Hematopoietic multipotent progenitor cell treated with erythropoietin and hydrocortisone succinate and interleukin-3 and kit ligand, for 4 days (in vitro differentiated cells): ENCODE measurements at regions not wholly inside any gene's neighbourhood (a gene's known extent, or its start where the extent isn't known, plus 50 kb on each side); places are given as distances from the start of the nearest gene placed in this dataset.

ENCODE experiments used
- DNase-seq: peaks from one replicate; pipeline ENCODE4 v3.0.0-alpha.2; 2015

DNA sequence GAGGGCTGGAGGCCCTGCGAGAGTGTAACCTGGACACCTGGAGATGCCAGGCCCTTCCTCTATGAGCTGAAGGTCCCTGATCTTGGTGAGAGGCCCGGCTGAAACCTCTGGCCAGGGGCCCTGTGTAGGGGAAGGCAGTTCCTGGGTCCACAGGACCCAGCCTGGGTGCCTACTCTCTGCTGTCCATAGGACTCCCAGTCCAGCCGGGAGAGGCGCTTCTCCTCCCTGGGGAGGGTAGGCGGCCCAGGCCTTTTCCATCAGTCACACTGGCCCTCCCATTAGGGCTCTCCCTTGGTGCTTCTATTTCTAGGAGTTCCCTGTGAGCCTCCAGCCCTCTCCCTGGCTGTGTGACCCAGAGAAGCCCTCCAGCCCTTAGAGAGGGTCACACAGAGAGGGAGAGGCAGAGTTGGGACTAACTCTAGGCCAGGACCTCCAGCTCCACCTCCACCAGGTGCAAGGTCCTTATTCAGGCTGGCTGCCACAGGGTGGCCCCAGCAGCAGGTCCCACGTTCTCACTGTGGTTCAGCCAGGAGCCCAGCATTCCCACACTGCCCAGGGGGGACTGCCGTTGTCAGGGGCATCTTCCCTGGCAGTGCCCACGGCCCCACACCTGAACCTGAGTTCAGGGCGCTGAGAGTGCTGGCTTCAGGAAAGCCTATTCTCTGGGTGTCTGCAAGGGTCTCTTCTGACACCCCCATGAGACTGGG, 146.8 kb downstream of the SMAD6 start:
- DNase-seq, result no peak

- no peak for DNase-seq
These were observed 147.3 kb downstream of the SMAD6 start for GRCh38 chr15:66849393-66849745.

- no peak for DNase-seq
These were observed 147.7 kb downstream of the SMAD6 start for GRCh38 chr15:66849746-66850077.

DNA sequence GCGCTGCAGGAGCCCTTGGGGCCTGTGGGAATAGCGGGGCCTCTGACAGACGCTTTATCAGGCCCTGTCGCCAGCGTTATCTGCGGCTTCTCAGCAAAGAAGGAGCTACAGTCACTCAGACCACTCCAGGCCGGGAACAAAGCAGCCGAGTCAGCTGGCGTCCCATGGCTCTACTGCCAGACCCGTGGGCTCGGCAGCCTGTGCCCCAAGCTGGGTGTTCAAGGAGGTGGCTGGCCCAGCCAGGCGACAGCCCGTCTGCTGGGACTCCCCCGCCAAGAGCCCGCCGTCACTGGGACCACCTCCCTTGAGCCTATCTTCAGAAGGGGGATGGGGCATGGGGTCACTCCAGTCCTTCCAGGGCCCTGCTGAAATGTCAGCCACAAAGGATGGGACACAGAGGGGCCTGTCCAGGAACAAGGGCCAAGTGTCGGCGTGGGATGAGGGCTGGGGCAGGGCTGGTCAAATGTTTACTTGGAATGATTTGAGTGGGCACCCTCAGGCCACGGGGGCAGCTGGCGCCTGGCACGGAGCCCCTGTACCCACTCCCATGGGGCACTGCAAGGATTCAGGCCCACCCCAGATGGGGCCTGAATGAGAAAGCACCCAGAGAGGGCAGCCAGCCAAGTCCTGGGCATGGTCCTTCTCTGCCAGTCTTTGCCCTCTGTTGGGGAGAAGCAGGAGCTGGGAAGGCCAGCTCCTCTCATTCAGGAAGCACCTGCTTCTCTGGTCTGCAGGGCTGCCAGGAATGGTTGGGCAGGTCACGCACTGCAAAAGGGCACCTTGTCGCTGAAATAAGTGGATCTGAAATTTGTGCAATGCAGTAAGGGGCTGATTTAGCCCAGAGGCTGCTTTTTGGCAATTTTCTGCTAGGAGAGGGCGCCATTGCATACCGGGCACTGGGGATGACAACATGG, 148.3 kb downstream of the SMAD6 start:
- peak; percentile 30 for DNase-seq

GRCh38 chr15:66850996-66851310, 148.9 kb downstream of the SMAD6 start:
- no peak for DNase-seq

DNA sequence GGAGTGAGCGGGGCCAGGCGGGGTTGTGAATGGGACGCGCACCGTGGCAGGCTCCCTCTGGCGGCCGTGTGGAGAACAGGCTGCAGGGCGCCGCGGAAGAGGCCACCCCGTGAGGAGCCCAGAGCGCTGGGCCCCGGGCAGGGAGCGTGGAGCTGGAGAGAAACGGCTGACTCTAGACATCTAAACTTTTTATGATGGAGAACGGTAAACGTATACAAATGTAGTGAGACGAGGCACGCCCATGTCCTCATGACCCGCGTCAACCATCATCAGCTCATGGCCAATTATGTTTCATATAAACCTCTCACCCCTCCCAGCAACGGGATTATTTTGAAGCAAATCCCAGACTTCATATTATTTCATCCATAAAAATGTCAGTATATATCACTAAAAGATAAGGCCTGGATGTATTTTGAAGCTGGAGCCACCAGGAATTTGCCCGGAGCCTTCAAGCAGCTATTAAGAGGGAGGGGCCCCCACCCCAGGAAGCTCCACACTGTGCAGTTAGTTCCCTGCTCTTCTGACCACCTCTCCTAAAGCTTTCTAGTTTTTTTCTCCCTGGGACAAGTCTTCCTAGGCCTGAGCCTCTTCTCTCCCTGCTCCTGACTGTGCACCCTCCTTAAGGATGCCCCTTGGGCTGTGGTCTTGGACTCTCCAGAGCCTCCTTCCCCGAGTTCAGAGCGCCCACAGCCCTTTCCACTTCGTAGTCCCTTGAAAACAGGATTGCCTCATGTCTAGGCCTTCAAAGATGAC, 149.5 kb downstream of the SMAD6 start:
- DNase-seq, result peak; percentile 93

DNA sequence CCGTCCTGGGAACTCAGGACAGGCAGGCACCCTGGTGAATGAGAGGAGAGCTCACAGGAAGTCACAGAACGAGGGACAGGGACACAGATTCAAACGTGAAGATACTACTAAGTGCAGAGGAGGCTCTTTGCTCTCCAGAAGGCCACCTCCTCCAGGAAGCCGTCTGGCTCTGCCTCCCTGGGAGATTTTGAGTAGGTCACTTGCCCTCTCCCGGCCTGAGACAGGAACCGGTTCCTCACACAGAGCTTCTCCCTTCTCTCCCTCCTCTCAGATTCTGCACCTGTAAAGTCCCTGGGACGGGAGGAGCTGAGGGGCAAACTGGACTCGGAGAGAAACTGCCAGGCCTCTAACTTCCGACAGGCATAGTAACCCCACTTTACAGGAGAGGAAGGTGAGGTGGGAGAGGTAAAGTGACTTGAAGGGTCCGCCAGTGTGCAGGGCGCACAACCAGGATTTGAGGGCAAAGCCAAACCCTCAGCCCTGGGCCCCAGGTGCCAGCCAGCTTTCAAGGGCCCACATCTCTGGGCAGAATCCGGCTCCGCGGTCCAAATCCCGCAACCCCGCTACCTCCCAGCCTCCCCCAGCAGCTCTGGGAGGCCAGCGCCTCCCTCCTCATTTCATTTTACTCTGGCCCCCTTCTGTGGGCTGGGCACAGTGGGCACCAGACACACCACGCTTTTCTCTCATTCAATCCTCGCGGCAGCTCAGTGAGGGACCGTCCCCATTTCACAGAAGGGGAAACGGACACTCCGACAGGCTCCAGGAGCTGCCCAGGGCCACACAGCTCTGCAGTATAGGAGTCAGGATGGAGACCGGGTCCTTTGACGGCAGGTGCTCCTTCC, 150.2 kb downstream of the SMAD6 start:
- DNase-seq, result no peak

- DNase-seq, result no peak
These were observed 152.3 kb downstream of the SMAD6 start for GRCh38 chr15:66854012-66854965.

- DNase-seq, result no peak
These were observed 153.0 kb downstream of the SMAD6 start for GRCh38 chr15:66855041-66855440.

- DNase-seq, result no peak
These were observed 155.7 kb downstream of the SMAD6 start for GRCh38 chr15:66857694-66858093.

DNA sequence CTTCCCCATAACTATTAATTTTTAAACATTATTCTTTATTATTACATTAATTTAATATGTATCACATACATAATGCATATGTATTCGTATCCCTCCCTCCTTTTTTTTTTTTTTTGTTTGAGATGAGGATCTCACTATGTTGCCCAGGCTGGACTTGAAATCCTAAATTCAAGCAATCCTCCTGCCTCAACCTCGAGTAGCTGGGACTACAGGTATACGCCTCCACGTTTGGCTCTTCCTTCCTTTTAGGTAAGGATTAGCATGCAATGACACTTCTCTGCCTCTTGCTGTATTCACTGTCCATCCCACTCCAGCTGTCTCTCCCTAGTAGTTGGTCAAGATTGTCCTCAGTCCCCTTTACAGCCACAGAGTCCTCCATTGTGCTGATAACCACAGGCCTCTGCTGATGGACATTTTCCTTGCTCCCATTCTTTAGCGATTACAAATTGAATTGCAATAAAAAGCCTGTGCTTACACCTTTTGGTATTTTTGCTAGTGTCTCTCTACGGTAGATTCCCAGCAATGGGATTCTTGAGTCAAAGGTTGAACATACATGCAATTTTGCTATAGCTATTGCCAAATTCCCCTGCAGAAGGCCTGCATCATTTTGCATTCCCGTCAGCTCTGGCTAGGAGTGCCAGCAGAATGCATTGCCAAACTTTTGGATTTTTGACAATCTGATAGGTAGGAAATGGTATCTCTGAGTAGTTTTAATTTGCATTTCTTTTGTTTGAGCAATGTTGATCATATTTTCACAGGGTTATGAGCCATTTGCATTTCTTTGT, 156.6 kb downstream of the SMAD6 start:
- DNase-seq, result no peak

- no peak for DNase-seq
These were observed 157.7 kb downstream of the SMAD6 start for GRCh38 chr15:66859688-66860253.

DNA sequence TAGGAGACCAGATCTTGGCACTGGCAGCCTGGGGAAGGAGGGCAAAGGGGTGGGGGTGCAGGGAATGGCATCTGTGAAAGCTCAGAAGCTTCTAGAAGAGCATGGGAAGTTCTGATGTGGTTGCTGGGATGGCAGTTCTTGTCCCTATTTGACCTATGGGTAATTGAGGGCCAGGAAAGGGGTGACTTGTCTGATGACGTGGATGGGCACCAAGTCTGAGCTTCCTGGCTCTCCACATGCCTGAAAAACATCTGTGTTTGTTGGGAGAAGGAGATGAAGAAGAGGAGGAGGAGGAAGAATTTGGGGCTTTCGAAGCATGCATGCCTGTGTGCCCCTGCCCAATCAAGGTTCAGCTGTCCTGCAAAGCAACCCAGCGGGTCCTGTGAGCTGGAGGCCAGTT, 158.8 kb downstream of the SMAD6 start:
- no peak for DNase-seq

DNA sequence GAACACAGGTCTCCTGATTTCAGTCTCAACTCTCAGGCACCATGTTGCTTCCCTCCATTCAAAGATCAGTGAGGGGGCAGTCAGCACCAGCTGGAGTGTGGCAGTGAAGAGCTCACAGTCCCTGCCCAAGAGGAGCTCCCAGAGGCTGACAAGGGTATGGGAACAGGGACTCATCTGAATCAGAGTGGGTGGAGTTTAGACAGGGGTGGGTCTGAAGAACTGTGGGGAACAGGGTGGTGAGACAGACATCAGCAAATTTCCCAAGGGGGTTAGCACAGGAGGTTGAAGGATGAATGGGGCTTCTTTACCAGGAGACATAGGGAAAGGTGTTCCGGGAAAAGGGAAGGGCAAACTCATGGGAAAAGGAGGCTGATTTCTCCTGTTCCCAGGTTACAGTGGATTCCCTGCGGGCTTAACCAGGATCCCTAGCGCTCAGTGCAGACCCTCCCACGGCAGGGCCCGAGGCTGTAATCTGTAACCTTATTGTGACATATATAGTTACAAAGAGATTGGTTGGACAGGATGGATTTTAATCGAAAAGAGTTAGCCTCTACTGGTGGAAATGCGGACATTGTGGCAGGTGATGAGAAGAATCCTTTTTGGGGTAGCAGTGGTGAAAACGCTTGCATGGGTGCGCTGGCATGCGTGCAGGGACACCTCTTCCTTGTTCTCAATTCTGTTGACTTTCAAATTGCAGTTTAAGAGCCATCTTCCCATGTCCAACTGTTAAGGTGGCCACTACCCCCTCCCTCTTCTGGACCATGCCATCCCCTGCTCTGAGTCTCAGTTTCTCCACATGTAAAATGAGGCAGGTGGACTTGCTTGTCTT, 160.3 kb downstream of the SMAD6 start:
- peak; percentile 24 for DNase-seq

DNA sequence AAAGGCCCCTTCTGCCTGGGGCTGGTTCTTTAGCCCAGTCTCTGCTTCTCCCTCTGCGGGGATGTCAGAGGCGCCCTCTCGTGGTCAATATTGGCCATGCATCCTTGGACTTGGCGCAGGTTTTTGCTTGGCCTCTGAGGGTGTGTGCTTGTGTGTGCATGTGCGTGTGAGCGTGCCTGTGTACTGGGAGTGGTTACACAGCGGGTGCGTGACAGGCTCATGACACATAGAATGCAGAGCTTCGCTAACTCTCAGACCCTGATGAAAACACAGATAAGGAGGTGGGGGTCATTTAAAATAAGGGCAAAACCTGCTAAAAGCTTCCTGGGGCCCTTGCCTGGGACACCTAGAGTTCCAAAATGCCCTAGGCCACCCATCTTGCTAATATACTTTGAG, 160.9 kb downstream of the SMAD6 start:
- DNase-seq, result peak; percentile 90

- DNase-seq, result no peak
These were observed 161.5 kb downstream of the SMAD6 start for GRCh38 chr15:66863390-66864085.

GRCh38 chr15:66864086-66864830, 162.2 kb downstream of the SMAD6 start:
- DNase-seq, result no peak

DNA sequence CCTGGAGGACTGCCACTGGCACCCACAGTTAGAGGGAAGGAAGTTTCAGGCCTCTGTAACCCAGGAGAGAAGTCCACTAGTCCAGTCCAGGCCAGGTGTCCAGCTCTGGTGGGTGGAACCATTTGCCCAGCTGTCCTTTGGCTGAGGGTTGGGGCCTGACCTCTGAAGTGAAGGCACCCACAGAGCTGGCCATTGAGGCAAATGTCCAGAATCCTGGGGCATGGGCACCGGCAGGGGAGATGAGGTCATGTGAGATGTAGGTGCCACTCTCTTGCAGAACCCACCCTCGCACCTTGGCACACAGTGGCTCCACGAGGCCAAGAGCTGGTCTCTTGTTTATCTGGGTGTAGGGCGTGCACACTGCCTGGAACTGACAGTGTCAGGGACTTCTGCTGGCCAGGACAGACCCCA, 162.8 kb downstream of the SMAD6 start:
- no peak for DNase-seq
